HEK293T (cell line): ENCODE measurements at regions not wholly inside any gene's neighbourhood (a gene's known extent, or its start where the extent isn't known, plus 50 kb on each side); places are given as distances from the start of the nearest gene placed in this dataset.

ENCODE experiments used
- ELF4 ChIP-seq: fragments of 450-650 bp; IDR thresholded peaks from 2 replicates; pipeline ENCODE4 v1.6.1; 2017; ENCODE audit warnings: antibody characterized with exemption
- FOXA1 ChIP-seq: fragments of 450-650 bp; IDR thresholded peaks from 2 replicates; pipeline ENCODE4 v1.6.1; 2016; ENCODE audit warnings: mild to moderate bottlenecking
- FOXK2 ChIP-seq: fragments of 450-650 bp; IDR thresholded peaks from 2 replicates; pipeline ENCODE4 v1.6.1; 2016; ENCODE audit warnings: mild to moderate bottlenecking
- LEF1 ChIP-seq: fragments of 450-650 bp; IDR thresholded peaks from 2 replicates; pipeline ENCODE4 v1.6.1; 2017; ENCODE audit warnings: mild to moderate bottlenecking, borderline replicate concordance
- SP1 ChIP-seq: fragments of 450-650 bp; IDR thresholded peaks from 2 replicates; pipeline ENCODE4 v1.6.1; 2017
- SUZ12 ChIP-seq: fragments of 450-650 bp; IDR thresholded peaks from 2 replicates; pipeline ENCODE4 v1.6.1; 2016; ENCODE audit warnings: mild to moderate bottlenecking

DNA sequence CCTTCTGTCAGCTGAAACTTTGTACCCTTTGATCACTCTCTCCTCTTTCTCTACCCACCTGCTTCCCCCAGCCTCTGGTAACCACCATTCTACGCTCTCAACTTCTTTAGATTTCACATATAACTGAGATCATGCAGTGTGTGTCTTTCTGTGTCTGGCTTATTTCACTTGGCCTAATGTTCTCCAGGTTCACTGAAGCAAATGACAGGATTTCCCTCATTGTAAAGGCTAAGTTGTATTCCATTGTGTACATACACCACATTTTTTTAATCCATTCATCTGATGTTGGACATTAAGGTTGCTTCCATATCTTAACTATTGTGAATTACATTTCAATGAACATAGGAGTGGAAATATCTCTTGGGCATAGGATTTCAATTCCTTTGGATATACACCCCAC lies 207.6 kb downstream of the MIAT start:
- TF ChIP-seq SP1 (no peak), FOXK2 (no peak), ELF4 (no peak), SUZ12 (no peak), FOXA1 (no peak), LEF1 (no peak)
